ENCODE measurements at regions not wholly inside any gene's neighbourhood (a gene's known extent, or its start where the extent isn't known, plus 50 kb on each side); places are given as distances from the start of the nearest gene placed in this dataset.
"Not testable (repeated sequence)": the region's sequence is repeated elsewhere in the genome, so short reads cannot be mapped to it uniquely, and the experiment has no call there.

GRCh38 chr11:91005458-91005857, 782.6 kb upstream of the CHORDC1 start:
- H3K4me1 ChIP-seq (ENCODE audit: low read length), result no peaks in the 10 kb centered on the region
- TF ChIP-seq EZH2phosphoT487 (IDR thresholded peaks at IDR 0.05; ENCODE audit: low read length) (no peak), EZH2 (optimal IDR thresholded peaks at IDR 0.05; ENCODE audit: low read depth, low read length) (no peak)
- TF ChIP-seq, protein P1, sequence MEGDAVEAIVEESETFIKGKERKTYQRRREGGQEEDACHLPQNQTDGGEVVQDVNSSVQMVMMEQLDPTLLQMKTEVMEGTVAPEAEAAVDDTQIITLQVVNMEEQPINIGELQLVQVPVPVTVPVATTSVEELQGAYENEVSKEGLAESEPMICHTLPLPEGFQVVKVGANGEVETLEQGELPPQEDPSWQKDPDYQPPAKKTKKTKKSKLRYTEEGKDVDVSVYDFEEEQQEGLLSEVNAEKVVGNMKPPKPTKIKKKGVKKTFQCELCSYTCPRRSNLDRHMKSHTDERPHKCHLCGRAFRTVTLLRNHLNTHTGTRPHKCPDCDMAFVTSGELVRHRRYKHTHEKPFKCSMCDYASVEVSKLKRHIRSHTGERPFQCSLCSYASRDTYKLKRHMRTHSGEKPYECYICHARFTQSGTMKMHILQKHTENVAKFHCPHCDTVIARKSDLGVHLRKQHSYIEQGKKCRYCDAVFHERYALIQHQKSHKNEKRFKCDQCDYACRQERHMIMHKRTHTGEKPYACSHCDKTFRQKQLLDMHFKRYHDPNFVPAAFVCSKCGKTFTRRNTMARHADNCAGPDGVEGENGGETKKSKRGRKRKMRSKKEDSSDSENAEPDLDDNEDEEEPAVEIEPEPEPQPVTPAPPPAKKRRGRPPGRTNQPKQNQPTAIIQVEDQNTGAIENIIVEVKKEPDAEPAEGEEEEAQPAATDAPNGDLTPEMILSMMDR (IDR thresholded peaks at IDR 0.05; ENCODE audit: low read length), result no peak
- DNase-seq, result no peak
- no peaks in the 10 kb centered on the region for H3F3A ChIP-seq (ENCODE audit: insufficient read depth, low read length)
- no peak overlapping the region for H3K27ac ChIP-seq (ENCODE audit: low read length)
- H3K9ac ChIP-seq (ENCODE audit: low read length), result no peak overlapping the region
- no peak overlapping the region for H2AFZ ChIP-seq (ENCODE audit: low read length)
- H3K9me3 ChIP-seq (replicated peaks; ENCODE audit: insufficient read depth, low read length), result no peaks in the 10 kb centered on the region
- H3K79me2 ChIP-seq (ENCODE audit: low read length), result no peaks in the 10 kb centered on the region
- no peaks in the 10 kb centered on the region for H3K27me3 ChIP-seq (replicated peaks; ENCODE audit: insufficient read depth, low read length)
- no peaks in the 10 kb centered on the region for H3K36me3 ChIP-seq (replicated peaks; ENCODE audit: insufficient read depth, low read length)
- H3K4me2 ChIP-seq (ENCODE audit: low read depth, low read length), result no peak overlapping the region
- H3K9me2 ChIP-seq (replicated peaks; ENCODE audit: insufficient read depth, low read length), result no peaks in the 10 kb centered on the region
- no peak overlapping the region for H3K4me3 ChIP-seq (ENCODE audit: low read length)
- H4K20me1 ChIP-seq (ENCODE audit: insufficient read depth, low read length), result no peaks in the 10 kb centered on the region

GRCh38 chr11:90997241-90997640, 774.4 kb upstream of the CHORDC1 start:
- H2AFZ ChIP-seq (ENCODE audit: low read length), result no peak overlapping the region
- no peaks in the 10 kb centered on the region for H4K20me1 ChIP-seq (ENCODE audit: insufficient read depth, low read length)

DNA sequence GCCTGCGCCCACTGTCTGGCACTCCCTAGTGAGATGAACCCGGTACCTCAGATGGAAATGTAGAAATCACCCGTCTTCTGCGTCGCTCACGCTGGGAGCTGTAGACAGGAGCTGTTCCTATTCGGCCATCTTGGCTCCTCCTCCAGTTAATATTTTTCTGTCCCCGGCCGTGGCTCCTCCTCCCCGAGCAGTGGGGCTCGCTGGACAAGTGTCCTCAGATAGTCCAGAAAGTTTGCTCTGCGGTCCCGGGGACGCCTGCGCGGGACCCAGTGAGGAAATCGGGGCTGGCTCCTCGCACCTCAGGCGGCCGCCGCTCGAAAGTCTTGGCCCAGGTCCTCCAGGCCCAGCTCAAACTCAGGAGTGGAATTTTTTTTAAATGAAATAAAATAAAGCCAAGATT, 749.3 kb upstream of the CHORDC1 start:
- H3K79me2 ChIP-seq (ENCODE audit: low read length); H3K4me2 ChIP-seq (ENCODE audit: low read depth, low read length); H3K9me2 ChIP-seq (replicated peaks; ENCODE audit: insufficient read depth, low read length); DNase-seq; H3K9me3 ChIP-seq (replicated peaks; ENCODE audit: insufficient read depth, low read length); H3K4me1 ChIP-seq (ENCODE audit: low read length); H3F3A ChIP-seq (ENCODE audit: insufficient read depth, low read length); H4K20me1 ChIP-seq (ENCODE audit: insufficient read depth, low read length); H3K9ac ChIP-seq (ENCODE audit: low read length); H2AFZ ChIP-seq (ENCODE audit: low read length); H3K27me3 ChIP-seq (replicated peaks; ENCODE audit: insufficient read depth, low read length); H3K4me3 ChIP-seq (ENCODE audit: low read length); H3K36me3 ChIP-seq (replicated peaks; ENCODE audit: insufficient read depth, low read length); H3K27ac ChIP-seq (ENCODE audit: low read length): not testable (repeated sequence)

More at GRCh38 chr11:90997241-90997640, 774.4 kb upstream of the CHORDC1 start:
- Histone ChIP-seq H3K4me3 (ENCODE audit: low read length) (no peak overlapping the region), H3K79me2 (ENCODE audit: low read length) (no peaks in the 10 kb centered on the region), H3K9ac (ENCODE audit: low read length) (no peak overlapping the region), H3K4me1 (ENCODE audit: low read length) (no peaks in the 10 kb centered on the region), H3K9me3 (replicated peaks; ENCODE audit: insufficient read depth, low read length) (no peaks in the 10 kb centered on the region), H3K4me2 (ENCODE audit: low read depth, low read length) (no peak overlapping the region), H3F3A (ENCODE audit: insufficient read depth, low read length) (no peaks in the 10 kb centered on the region), H3K9me2 (replicated peaks; ENCODE audit: insufficient read depth, low read length) (no peaks in the 10 kb centered on the region), H3K27ac (ENCODE audit: low read length) (no peak overlapping the region), H3K27me3 (replicated peaks; ENCODE audit: insufficient read depth, low read length) (no peaks in the 10 kb centered on the region), H3K36me3 (replicated peaks; ENCODE audit: insufficient read depth, low read length) (no peaks in the 10 kb centered on the region)
- DNase-seq, result no peak
- TF ChIP-seq EZH2 (optimal IDR thresholded peaks at IDR 0.05; ENCODE audit: low read depth, low read length), result no peak
- no peak for TF ChIP-seq EZH2phosphoT487 (IDR thresholded peaks at IDR 0.05; ENCODE audit: low read length)
- TF ChIP-seq, protein P1 (IDR thresholded peaks at IDR 0.05; ENCODE audit: low read length), result no peak

DNA sequence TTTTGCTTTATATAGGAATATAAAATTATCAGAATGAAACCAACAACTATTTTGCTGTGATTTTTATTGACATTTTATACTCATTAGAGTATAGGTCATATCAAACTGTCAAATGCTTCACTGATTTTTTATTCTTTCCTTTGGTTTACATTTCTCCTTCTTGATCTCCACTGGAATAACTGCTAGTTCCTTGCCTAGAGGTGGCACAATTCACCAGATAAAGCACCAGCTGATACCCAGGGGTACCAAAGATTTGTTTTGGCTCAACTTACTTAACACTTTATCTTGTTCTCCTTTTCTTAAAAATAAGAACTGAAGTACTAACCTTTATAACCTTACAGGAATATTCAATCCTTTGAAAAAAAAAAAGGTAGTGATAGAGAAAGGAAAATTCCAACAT, 725.1 kb upstream of the CHORDC1 start:
- Histone ChIP-seq H3K27me3 (replicated peaks; ENCODE audit: insufficient read depth, low read length) (no peaks in the 10 kb centered on the region), H2AFZ (ENCODE audit: low read length) (no peak overlapping the region), H3K9me3 (replicated peaks; ENCODE audit: insufficient read depth, low read length) (no peaks in the 10 kb centered on the region), H4K20me1 (ENCODE audit: insufficient read depth, low read length) (no peaks in the 10 kb centered on the region), H3F3A (ENCODE audit: insufficient read depth, low read length) (no peaks in the 10 kb centered on the region), H3K4me3 (ENCODE audit: low read length) (no peak overlapping the region), H3K9ac (ENCODE audit: low read length) (no peak overlapping the region), H3K4me1 (ENCODE audit: low read length) (no peaks in the 10 kb centered on the region), H3K79me2 (ENCODE audit: low read length) (no peaks in the 10 kb centered on the region), H3K27ac (ENCODE audit: low read length) (no peak overlapping the region), H3K36me3 (replicated peaks; ENCODE audit: insufficient read depth, low read length) (no peaks in the 10 kb centered on the region), H3K4me2 (ENCODE audit: low read depth, low read length) (no peak overlapping the region), H3K9me2 (replicated peaks; ENCODE audit: insufficient read depth, low read length) (no peaks in the 10 kb centered on the region)
- no peak for DNase-seq
- TF ChIP-seq, protein P1 (IDR thresholded peaks at IDR 0.05; ENCODE audit: low read length), result no peak
